D721Med (cell line): ENCODE measurements at regions not wholly inside any gene's neighbourhood (a gene's known extent, or its start where the extent isn't known, plus 50 kb on each side); places are given as distances from the start of the nearest gene placed in this dataset.
A peak's percentile ranks its signal among the peaks of the same experiment; 100 is the strongest.
"Not testable (repeated sequence)": the region's sequence is repeated elsewhere in the genome, so short reads cannot be mapped to it uniquely, and the experiment has no call there.

Experiments used
- DNase-seq: peaks from one replicate; pipeline ENCODE4 v3.0.0; 2011; ENCODE audit warnings: low spot score; ENCODE audit not compliant: insufficient read length
- FAIRE-seq: peaks from 2 replicates; lab custom pipeline; 2011; peaks lifted over from hg19 to GRCh38; lab: Jason Lieb, UNC
- TF ChIP-seq, protein P1 (sequence below): IDR thresholded peaks from 2 replicates; pipeline ENCODE4 v1.5.1; 2012; ENCODE audit warnings: mild to moderate bottlenecking, control low read depth; ENCODE audit not compliant: insufficient read depth; ENCODE audit errors: missing control alignments

DNA sequence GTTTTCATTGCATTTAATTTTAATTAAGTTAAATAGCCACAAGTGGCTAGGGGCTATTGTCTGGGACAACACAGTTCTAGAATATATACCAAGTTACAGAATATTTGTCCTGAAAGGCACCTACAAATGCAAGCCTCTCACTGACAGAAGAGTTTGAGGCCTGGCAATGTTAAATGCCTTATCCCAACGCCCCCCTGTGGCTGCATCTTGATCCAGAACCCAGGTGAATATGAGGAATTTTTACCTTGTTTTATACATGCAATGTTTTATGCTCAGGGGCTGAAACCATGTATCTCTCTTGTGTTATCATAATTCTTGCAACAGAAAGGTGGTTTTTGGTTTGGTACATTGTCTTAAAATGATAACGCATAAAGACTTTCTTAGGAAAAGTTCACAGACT lies 71.8 kb upstream of the SEC11C start:
- FAIRE-seq (no peak), DNase-seq (no peak)

DNA sequence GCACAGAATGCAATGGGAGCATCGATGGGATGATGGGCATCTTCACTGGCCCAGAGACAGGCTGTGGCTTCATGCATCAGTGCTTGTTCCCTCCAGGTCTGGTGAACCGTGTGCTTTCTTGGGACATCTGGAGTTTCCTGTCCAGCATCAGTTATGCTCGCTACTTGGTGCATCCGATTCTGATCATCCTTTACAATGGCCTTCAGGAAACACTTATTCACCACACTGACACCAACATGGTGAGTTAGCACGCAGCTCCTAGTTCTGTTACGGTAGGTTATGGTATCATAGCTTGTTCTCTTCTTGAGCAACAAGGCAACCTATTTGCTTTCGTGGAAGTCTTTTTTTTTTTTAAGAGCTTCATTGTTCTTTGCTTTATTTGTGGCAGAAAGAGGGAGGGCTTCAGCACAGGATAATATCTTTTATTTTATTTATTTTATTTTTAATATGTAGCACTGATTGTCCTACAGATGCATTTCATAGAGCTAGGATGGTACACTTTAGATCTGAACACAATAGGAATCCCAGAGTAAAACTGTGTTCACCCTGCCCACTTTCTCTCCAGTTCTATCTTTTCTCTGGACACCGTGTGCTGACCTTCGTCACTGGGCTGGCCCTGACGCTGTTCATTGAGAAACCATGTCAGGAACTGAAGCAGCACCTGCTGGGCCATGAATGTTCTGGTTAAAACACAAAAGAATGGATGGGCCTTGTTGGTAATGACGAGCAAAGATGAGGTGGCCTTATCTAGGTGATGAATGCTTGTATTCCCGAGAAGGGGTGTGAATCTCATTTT lies 71.2 kb upstream of the SEC11C start:
- TF ChIP-seq, protein P1, sequence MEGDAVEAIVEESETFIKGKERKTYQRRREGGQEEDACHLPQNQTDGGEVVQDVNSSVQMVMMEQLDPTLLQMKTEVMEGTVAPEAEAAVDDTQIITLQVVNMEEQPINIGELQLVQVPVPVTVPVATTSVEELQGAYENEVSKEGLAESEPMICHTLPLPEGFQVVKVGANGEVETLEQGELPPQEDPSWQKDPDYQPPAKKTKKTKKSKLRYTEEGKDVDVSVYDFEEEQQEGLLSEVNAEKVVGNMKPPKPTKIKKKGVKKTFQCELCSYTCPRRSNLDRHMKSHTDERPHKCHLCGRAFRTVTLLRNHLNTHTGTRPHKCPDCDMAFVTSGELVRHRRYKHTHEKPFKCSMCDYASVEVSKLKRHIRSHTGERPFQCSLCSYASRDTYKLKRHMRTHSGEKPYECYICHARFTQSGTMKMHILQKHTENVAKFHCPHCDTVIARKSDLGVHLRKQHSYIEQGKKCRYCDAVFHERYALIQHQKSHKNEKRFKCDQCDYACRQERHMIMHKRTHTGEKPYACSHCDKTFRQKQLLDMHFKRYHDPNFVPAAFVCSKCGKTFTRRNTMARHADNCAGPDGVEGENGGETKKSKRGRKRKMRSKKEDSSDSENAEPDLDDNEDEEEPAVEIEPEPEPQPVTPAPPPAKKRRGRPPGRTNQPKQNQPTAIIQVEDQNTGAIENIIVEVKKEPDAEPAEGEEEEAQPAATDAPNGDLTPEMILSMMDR: no peak
- FAIRE-seq: no peak
- DNase-seq: no peak

More for the DNA sequence above, 71.8 kb upstream of the SEC11C start:
- TF ChIP-seq, protein P1: peak; percentile 49

DNA sequence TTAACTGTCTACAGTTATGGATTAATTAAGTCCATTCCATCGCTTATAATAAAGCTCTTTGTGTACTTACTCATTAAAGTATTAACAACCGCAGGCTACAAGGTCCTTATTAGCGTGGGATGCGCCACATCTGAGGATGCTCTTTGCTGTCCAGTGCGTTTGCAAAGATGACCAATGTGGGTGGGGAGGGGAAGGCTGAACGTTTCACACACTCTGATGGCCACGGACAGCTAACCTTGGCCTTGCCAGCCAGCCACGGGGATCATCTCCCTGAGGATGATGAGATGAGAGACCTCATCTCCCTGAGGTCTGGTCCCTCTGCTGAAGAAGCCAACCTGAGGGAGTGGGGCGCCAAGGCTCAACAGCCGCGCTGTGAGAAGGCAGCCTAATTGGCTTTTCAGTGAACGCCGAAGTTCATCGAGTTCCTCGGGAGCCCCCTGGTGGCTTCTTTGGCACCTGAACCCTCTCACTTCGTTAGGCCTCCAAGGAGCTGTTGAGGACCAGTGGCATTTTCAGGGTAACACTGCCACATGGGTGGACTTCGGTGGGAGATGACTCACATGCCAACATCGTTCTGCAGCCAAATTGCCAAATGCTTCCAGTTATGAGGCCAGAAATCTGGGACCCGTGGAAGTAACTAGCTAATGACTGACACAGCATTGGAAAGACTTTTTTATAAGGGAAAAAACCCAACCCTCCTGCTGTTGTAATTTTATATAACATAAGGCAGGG lies 69.3 kb upstream of the SEC11C start:
- TF ChIP-seq, protein P1: peak; percentile 94
- DNase-seq (peak; percentile 86), FAIRE-seq (peak; percentile 100)

DNA sequence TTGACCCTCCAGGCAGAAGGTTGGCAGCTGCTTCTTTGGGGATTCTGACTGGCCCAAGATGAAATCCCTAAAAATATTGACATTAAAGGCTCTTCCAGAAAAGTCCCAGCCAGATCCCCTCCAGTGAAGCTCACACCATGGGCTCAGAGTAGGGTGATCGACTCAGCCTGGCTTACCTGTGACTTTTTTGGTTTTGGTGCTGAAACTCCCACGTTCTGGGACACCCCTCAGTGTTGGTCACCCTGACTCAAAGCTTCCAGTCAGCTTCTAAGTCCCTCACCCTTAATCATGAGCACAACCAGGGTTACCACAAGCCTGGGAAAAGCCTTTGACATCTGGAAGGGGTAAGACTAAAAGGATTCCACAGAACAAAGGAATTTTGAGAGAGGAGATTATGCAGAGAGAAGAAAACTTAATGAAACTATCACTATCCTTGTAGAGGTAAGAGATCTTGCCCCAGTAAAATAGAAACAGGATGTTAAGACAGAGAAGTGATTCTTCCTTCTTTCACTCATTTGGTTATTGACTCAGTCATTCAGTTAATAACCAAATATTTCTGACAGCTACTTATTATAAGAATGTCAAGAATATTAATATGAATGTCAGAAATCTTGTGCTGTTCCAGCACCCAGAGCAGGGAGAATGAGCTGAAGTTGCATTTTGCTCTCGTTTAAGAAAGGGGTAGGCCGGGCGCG lies 66.8 kb upstream of the SEC11C start:
- TF ChIP-seq, protein P1: no peak
- DNase-seq: no peak
- FAIRE-seq: peak; percentile 84

DNA sequence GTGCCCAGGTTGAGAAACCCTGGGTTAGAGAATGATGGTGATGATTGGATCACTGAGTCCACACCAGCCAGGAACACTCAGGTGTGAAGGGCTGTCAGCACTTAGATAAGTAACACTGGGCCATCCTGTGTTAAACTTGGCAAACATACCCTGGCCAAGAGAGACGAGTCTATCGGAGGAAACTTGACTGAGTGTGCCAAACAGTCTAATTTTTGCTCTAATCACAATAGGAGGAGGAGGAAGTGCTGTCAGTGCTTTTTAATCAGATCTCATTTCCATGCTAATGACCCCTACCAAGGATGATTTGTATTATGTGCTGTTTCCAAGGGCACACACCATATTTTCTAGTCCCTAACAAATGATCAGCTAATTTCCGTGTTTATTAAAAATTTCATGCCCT lies 63.8 kb upstream of the SEC11C start:
- TF ChIP-seq, protein P1: no peak
- DNase-seq: no peak
- peak; percentile 91 for FAIRE-seq

DNA sequence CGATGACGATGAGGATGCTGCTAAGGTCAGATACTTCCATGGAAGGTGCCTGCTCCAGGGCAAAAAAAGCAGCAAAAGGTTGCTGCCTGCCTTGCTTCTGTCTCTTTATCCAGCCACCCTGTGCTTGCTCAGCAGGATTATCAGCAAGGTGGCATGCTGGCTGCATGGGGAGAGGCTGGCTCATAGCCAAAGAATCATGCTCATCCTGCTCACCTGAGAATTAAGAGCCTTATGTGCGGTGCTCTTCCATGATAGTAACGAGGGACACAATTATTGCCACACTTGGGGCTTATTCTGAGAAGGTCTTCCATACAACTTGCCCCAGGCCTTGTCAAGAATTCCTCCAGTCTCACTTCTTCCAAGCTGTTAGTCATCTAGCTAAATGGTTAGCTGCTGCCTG lies 60.4 kb upstream of the SEC11C start:
- TF ChIP-seq, protein P1: no peak
- FAIRE-seq (no peak), DNase-seq (no peak)

DNA sequence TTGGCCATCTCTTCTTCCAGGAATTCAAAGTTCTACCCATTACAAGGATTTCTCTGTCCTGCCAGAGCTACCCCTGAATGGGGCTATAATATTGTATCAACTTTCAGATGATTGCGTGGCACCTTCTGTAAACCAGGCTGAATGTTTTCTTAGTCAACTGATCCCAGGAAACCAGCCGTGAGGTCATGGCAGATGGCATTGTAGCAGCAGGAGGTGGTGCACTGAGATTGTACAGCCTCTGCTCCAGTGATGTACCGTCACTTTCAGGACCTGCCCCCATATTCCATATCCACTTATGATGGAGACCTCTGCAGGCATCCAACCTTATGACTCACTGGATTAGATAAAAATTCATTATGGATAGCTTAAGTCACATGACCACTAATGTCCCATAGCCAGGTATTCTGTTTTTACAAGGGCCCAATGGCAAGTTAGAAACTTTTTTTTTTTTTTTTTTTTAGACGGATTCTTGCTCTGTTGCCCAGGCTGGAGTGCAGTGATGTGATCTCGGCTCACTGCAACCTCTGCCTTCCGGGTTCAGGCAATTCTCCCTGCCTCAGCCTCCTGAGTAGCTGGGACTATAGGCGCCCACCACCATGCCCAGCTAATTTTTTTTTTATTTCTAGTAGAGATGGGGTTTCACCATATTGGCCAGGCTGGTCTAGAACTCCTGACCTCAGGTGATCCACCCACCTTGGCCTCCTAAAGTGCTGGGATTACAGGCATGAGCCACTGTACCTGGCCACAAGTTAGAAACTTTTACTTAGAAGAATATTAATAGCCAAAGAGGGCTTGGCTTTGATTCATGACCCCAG lies 59.8 kb upstream of the SEC11C start:
- DNase-seq, FAIRE-seq: not testable (repeated sequence)
